IMR-90 (cell line): ENCODE measurements at regions not wholly inside any gene's neighbourhood (a gene's known extent, or its start where the extent isn't known, plus 50 kb on each side); places are given as distances from the start of the nearest gene placed in this dataset.

ENCODE experiments used
- ATAC-seq: fragments of 200-7000 bp; cut with Tn5 transposase; 2 replicates; pipeline ENCODE4 v1.9.1; 2020; ENCODE audit warnings: low read depth, mild to moderate bottlenecking, moderate library complexity
- BruUV-seq: library from RNA; stranded (reverse); fragments of 400-500 nt; replicated peaks from 2 replicates; lab custom pipeline; 2021; lab: Mats Ljungman, UMichigan
- CTCF ChIA-PET: fragments of 300-600 bp; formaldehyde crosslinking; extraction: SDS; loops from one replicate; lab custom pipeline; 2021; ENCODE audit warnings: antibody characterized with exemption; lab: Yijun Ruan, JAX
- POLR2A ChIA-PET: fragments of 300-600 bp; sonication (Branson Sonifier 250); formaldehyde crosslinking; loops from one replicate; lab custom pipeline; 2022; ENCODE audit warnings: antibody characterized with exemption; ENCODE audit not compliant: unreplicated experiment; lab: Charles Lee
- DNase-seq: peaks from one replicate; pipeline ENCODE4 v3.0.0; 2013
- H2AFZ ChIP-seq: replicated peaks from 2 replicates; pipeline ENCODE3; 2013; ENCODE audit warnings: low read length, mild to moderate bottlenecking; ENCODE audit not compliant: poor library complexity
- H2AK5ac ChIP-seq: 2 replicates; pipeline ENCODE4 v1.6.1; 2013; ENCODE audit warnings: low read depth, low read length, inconsistent platforms
- H2AK9ac ChIP-seq: replicated peaks from 2 replicates; pipeline ENCODE3; 2013; ENCODE audit warnings: mild to moderate bottlenecking, low read depth, low read length, moderate library complexity; ENCODE audit not compliant: poor library complexity
- H2BK120ac ChIP-seq: 2 replicates; pipeline ENCODE4 v1.6.1; 2013; ENCODE audit warnings: low read depth, low read length, inconsistent platforms
- H2BK15ac ChIP-seq: 3 replicates; pipeline ENCODE4 v1.6.1; 2013; ENCODE audit warnings: low read depth, low read length, inconsistent platforms
- H2BK20ac ChIP-seq: 2 replicates; pipeline ENCODE4 v1.6.1; 2013; ENCODE audit warnings: low read depth, mild to moderate bottlenecking, inconsistent platforms, low read length, moderate library complexity
- H2BK5ac ChIP-seq: 2 replicates; pipeline ENCODE4 v1.6.1; 2013; ENCODE audit warnings: mild to moderate bottlenecking, low read depth, low read length, inconsistent platforms; ENCODE audit not compliant: poor library complexity, severe bottlenecking
- H3K14ac ChIP-seq: replicated peaks from 2 replicates; pipeline ENCODE4 v1.6.1; 2013; ENCODE audit warnings: low read depth, low read length, inconsistent platforms
- H3K18ac ChIP-seq: 2 replicates; pipeline ENCODE4 v1.6.1; 2013; ENCODE audit warnings: low read depth, low read length, control low read depth
- H3K23ac ChIP-seq: 2 replicates; pipeline ENCODE4 v1.6.1; 2013; ENCODE audit warnings: low read depth, low read length, inconsistent platforms
- H3K27ac ChIP-seq: 2 replicates; pipeline ENCODE4 v1.5.1; 2013; ENCODE audit warnings: mild to moderate bottlenecking, control low read depth, low read length; ENCODE audit not compliant: insufficient read depth
- H3K27me3 ChIP-seq: 2 replicates; pipeline ENCODE4 v1.6.1; 2013; ENCODE audit warnings: low read length; ENCODE audit not compliant: control insufficient read depth, insufficient read depth
- H3K36me3 ChIP-seq: 2 replicates; pipeline ENCODE4 v1.6.1; 2013; ENCODE audit warnings: low read length, mixed read lengths; ENCODE audit not compliant: control insufficient read depth, insufficient read depth
- H3K4ac ChIP-seq: 2 replicates; pipeline ENCODE4 v1.6.1; 2013; ENCODE audit warnings: low read depth, low read length, inconsistent platforms
- H3K4me1 ChIP-seq: 2 replicates; pipeline ENCODE4 v1.6.1; 2013; ENCODE audit warnings: low read length, mixed read lengths; ENCODE audit not compliant: control insufficient read depth, insufficient read depth
- H3K4me2 ChIP-seq: 2 replicates; pipeline ENCODE4 v1.6.1; 2013; ENCODE audit warnings: low read depth, mild to moderate bottlenecking, control low read depth, low read length, moderate library complexity
- H3K4me3 ChIP-seq: 2 replicates; pipeline ENCODE4 v1.5.1; 2013; ENCODE audit warnings: low read depth, mild to moderate bottlenecking, control low read depth, low read length, moderate library complexity; ENCODE audit not compliant: insufficient read depth
- H3K56ac ChIP-seq: 2 replicates; pipeline ENCODE4 v1.6.1; 2013; ENCODE audit warnings: low read length, inconsistent platforms; ENCODE audit not compliant: insufficient read depth; ENCODE audit errors: extremely low read depth
- H3K79me1 ChIP-seq, 2 experiments: 2 replicates each; pipeline ENCODE4 v1.6.1; 2013; ENCODE audit warnings: low read length in 2 of 2, inconsistent platforms in 1 of 2, low read depth in 1 of 2
- H3K9ac ChIP-seq: 2 replicates; pipeline ENCODE4 v1.6.1; 2013; ENCODE audit warnings: low read depth, low read length, control low read depth
- H3K9me1 ChIP-seq: 2 replicates; pipeline ENCODE4 v1.6.1; 2013; ENCODE audit warnings: low read length, inconsistent platforms; ENCODE audit not compliant: insufficient read depth
- H3K9me3 ChIP-seq: 2 replicates; pipeline ENCODE4 v1.6.1; 2013; ENCODE audit warnings: low read length; ENCODE audit not compliant: control insufficient read depth, insufficient read depth
- H4K20me1 ChIP-seq: 2 replicates; pipeline ENCODE4 v1.6.1; 2013; ENCODE audit warnings: low read length, inconsistent platforms; ENCODE audit not compliant: insufficient read depth
- H4K5ac ChIP-seq: 2 replicates; pipeline ENCODE4 v1.6.1; 2013; ENCODE audit warnings: mild to moderate bottlenecking, low read depth, low read length, control low read depth
- H4K8ac ChIP-seq, 2 experiments: 2 replicates each; pipeline ENCODE4 v1.6.1; 2013; ENCODE audit warnings: low read depth in 2 of 2, low read length in 2 of 2, control low read depth in 1 of 2, inconsistent platforms in 1 of 2
- H4K91ac ChIP-seq: 2 replicates; pipeline ENCODE4 v1.6.1; 2013; ENCODE audit warnings: low read depth, low read length, inconsistent platforms; ENCODE audit not compliant: insufficient read depth
- FOS ChIP-seq: fragments of 150-350 bp; IDR thresholded peaks from 2 replicates; pipeline ENCODE4 v1.6.1; 2016; ENCODE audit warnings: low read depth, low read length
- RAD21 ChIP-seq: IDR thresholded peaks from 2 replicates; pipeline ENCODE4 v1.6.1; 2012; ENCODE audit warnings: low read length, improper control_type of control experiment
- USF2 ChIP-seq: fragments of 150-350 bp; IDR thresholded peaks from 2 replicates; pipeline ENCODE4 v1.6.1; 2017; ENCODE audit warnings: mild to moderate bottlenecking, antibody characterized with exemption, low read length, low read depth
- WGBS, 2 experiments: methylation state at CpG; one replicate each; pipeline versions ENCODE4 v1.1.5 to v1.1.7; 2013; ENCODE audit warnings: missing lambda C conversion rate in 2 of 2; ENCODE audit not compliant: insufficient read length in 1 of 2; ENCODE audit errors: extremely low coverage in 2 of 2; 5-methylcytosine and 5-hydroxymethylcytosine counted together
- dilution Hi-C: fragments of 300-500 bp; cut with HindIII; formaldehyde crosslinking; loops from one replicate; pipeline ENCODE4 v1.14.3; 2018; ENCODE audit warnings: low sequenced_read_pairs; ENCODE audit not compliant: unreplicated experiment
- in situ Hi-C: fragments of 300-500 bp; cut with MboI; formaldehyde crosslinking; loops from 3 replicates; pipeline ENCODE4 v1.14.3; 2019; ENCODE audit warnings: low sequenced_read_pairs, inconsistent platforms, mixed read lengths
- intact Hi-C: fragments of 100-400 bp; cut with micrococcal nuclease; formaldehyde crosslinking; loops from 2 replicates; pipeline ENCODE4 v1.10.0; 2022

- no TSS peak for BruUV-seq
- peak overlapping the region; percentile 42; the same call in 1 of the 2 replicates for H4K5ac ChIP-seq
- peak overlapping the region; percentile 57 for H2AK9ac ChIP-seq
- no peak for DNase-seq
- peak overlapping the region; percentile 7 to 51; a peak in 3 of 4 replicates for H4K8ac ChIP-seq
- no peak for ATAC-seq
- no peak overlapping the region for H3K9ac ChIP-seq
- H3K4me1 ChIP-seq: peaks cover 18% of the 10 kb centered on the region
- CTCF ChIA-PET: no interaction called here
- H2BK15ac ChIP-seq: peak overlapping the region; percentile 41; the same call in 2 of the 3 replicates
- no peaks in the 10 kb centered on the region for H3K36me3 ChIP-seq
- no peaks in the 10 kb centered on the region for H3K27me3 ChIP-seq
- no peak overlapping the region for H3K4me3 ChIP-seq
- peaks cover 20% of the 10 kb centered on the region for H3K9me1 ChIP-seq
- 100% methylated on average over 1 of the region's 8 CpGs; no CpG with 5 or more reads in 1 of the 2 experiments for WGBS, 2 experiments
- intact Hi-C loops (loop anchor here (2.0 to 10.0 kb wide), 4 partner anchors 91 to 388 kb away; partner anchors contain the start of gene RBMS1), in situ Hi-C loops (no loop called here), dilution Hi-C loops (no loop called here)
- no peak overlapping the region for H3K56ac ChIP-seq
- H2BK5ac ChIP-seq: peak overlapping the region; percentile 91
- H3K23ac ChIP-seq: peak overlapping the region; percentile 57; the same call in 1 of the 2 replicates
- H3K4me2 ChIP-seq: no peak overlapping the region
- H3K14ac ChIP-seq: peak overlapping the region; percentile 69
- peak overlapping the region; percentile 53 for H4K91ac ChIP-seq
- no peaks in the 10 kb centered on the region for H4K20me1 ChIP-seq
- TF ChIP-seq RAD21 (no peak), FOS (no peak), USF2 (no peak)
- H3K9me3 ChIP-seq: no peaks in the 10 kb centered on the region
- H2BK120ac ChIP-seq: peak overlapping the region; percentile 67
- H2AK5ac ChIP-seq: peak overlapping the region; percentile 86
- peak overlapping the region; percentile 70; the same call in 1 of the 2 replicates for H3K27ac ChIP-seq
- peak overlapping the region; percentile 26 for H2AFZ ChIP-seq
- peak overlapping the region; percentile 82 for H3K4ac ChIP-seq
- POLR2A ChIA-PET: no interaction called here
- H3K18ac ChIP-seq: peak overlapping the region; percentile 71
- peaks cover 0 to 3% of the 10 kb centered on the region in 2 experiments; a peak in 1 of 4 replicates for H3K79me1 ChIP-seq
- H2BK20ac ChIP-seq: peak overlapping the region; percentile 60
Observed at GRCh38 chr2:160583813-160584537, 90.4 kb upstream of the RBMS1 start.
